Stimulated activated CD8-positive, alpha-beta memory T cell treated with anti-CD3 and anti-CD28 coated beads, Interleukin-7, amount 100 ng/mL, for 1 hour (primary cell): ENCODE measurements at regions not wholly inside any gene's neighbourhood (a gene's known extent, or its start where the extent isn't known, plus 50 kb on each side); places are given as distances from the start of the nearest gene placed in this dataset.

Experiments used
- DNase-seq, 2 donors: peaks; one replicate each; pipeline ENCODE4 v3.0.0-alpha.2; 2020; ENCODE audit warnings: low read depth in 2 of 2

DNA sequence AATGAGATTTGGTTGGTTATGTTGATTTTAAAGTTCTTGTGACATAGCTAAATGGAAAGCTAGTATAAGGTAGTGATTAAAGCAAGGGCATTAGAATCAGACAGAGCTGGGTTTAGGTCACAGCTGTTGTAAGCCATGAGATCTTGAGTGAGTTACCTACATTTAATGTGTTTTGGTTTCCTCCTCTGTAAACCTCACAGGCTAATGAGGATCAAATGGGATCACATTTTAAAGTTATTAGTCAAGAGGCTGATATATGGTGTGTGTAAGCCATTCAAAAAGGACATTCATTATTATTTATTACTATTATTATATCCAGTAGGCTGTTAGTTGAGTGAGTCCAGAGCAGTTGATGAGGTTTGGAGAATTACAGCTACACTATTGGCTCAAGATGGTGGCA, 416.2 kb downstream of the IRS1 start:
- no peak for DNase-seq

DNA sequence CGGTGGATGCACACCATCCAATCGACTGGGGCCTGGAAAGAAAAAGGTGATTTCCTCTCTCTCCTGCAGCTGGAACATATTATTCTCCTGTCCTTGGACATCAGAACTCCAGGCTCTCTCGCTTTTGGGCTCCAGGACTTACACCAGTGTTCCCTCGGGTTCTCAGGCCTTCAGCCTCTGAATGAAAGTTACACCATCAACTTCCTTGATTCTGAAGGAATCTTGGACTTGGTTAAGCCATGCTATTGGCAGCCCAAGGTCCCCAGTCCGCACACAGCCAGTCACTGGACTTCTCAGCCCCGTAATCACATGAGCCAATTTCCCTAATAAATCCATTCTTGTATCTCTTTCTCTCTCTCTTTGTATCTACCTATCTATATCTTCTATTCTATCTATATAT, 418.9 kb downstream of the IRS1 start:
- no peak for DNase-seq

DNA sequence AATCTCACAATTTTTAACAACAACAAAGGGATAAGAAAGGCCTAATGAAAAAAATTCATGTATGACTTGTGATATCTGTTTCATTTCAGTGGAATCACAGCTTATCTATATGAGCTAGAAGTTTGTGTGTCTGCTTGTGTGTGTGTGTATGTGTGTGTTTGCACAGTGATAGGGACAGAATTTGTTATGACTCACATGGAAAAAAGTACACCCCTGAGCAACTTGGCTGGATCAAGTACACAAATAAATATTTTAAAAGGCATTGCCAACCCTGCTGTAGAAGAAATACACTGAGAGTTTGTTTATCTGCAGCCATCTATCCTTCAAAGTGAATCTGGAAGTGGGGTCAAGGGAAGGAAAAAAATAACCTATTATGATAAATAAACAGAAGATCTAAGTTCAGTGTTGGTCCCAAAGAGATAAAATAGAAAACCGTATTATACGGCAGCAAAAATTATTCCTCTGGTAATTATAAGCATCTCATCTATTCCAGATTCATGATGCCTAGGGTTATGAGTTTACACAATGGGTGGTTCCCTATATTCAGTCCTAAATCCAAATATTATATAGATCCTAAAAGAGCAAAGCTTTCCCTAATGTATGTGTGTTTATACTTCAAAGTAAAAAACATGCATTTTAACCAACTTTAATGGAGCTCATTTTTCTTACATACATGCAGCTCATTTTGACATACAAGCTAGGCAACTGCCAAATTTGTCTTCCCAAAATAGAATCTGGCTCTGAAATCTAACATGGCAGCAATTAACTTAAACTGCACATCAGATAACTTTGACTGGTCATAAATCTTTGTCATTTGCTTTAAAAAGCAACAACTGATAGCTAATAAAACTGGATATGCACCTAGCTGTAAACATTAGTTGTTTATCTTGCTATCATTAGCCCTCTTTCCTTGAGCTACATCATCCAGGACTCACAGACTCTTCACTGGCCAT, 420.6 kb downstream of the IRS1 start:
- no peak for DNase-seq

DNA sequence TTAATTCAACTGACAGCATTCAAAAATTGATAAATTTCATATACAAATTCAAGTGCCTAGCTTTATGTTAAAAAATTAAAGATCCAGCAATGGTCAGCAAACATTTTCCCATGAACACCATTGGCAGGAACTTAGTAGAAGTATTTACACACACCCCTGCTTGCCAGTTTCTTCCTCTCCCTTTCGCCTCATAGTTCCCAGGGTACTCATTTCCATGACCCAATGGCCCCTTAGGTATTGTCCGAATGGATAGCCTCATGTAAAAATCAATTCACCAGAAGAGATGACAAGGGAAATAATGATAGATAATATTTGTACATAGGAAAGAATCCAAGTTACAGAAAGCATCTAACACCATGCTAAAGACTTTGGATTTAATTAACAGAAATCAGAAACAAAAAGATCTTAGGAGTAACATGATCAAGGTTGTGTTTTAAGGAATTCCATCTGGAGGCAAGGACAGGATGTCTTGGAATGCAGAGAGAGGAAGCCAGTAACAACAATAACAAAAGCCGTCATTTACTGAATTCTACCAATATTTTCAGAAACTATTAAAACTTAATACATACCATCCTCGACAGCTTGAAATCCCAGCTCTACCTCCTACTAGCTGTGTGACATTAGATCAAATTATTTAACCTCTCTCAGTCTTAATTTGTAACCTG, 423.0 kb downstream of the IRS1 start:
- no peak for DNase-seq

DNA sequence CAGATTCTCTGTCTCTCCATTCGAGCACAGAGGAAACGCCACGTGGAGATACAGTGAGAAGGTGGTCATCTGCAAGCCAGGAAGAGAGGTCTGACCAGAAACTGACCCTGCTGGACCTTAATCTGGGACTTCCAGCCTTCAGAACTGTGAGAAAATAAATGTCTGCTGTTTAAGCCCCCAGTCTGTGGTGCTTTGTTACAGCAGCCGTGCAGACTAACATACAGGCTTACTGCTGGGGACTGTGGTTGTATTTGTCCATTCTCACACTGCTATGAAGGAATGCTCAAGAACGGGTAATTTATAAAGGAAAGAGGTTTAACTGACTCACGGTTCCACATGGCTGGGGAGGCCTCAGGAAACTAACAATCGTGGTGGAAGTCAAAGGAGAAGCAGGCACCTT, 432.7 kb downstream of the IRS1 start:
- DNase-seq, result no peak

DNA sequence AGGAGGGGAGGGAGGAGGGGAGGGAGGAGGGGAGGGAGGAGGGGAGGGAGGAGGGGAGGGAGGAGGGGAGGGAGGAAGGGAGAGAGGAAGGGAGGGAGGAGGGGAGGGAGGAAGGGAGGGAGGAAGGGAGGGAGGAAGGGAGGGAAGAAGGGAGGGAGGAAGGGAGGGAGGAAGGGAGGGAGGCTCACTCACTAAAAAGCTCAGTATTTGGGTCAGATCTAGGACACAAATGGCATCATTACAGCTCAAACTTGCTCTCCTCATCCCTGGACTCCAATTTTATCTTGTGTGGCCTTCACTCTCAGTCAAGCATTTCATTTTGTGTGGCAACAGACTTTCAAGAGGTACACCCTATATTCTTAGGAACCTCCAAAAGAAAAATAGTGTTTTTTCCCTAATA, 435.4 kb downstream of the IRS1 start:
- no peak for DNase-seq

DNA sequence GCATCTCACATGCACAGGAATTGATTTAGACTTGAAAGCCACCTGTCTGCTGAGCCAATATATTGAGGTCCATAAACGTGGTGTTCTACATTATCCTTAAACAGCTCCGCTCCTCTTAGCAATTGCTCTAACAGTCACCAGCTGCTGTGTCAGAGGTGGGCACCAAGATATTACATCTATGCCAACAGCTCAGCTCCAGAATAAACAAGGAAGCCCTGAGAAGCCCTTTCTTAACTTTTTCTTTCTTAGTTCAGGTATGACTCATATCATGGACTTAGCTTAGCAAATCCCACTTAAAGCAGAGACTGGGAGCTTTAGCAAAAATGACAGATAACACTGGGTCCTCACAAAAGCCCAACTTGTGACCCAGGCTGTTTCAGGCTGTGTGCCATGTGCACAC, 436.6 kb downstream of the IRS1 start:
- DNase-seq, result no peak

DNA sequence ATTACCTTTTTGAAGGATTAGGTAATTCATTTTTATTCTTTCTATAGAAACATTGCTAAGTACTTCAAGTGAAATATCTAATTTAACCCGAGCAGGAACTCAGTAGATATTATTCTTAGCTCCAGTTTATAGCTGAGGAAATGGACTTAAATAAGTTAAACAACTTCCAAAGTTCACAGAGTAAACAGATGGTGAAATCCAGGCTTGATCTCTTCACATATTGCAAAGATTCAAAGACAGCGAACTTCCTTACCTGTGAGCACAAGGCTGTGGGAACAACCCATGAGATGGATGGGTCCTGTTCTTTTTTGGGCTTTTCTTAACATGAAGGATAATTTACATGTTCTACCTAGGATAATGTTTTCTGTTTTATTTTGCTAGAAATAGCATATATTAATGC, 439.0 kb downstream of the IRS1 start:
- no peak for DNase-seq

DNA sequence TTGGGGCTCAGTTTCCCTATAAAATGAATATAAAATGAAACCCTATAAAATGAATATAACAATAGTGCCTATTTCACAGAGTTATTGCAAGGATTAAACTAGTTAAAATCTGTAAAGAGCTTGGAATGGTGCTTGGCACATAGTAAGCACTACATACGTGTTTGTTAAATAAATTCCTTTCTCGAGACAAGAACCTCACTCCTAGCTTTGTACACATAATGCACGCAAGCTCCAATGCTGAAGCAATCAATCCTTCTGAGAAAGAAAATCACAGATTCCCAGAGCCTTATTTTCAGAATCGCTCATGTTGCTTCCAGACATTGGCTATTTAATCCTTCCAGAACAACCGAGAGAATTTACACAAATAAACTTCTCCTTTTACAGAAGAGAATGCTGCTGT, 440.9 kb downstream of the IRS1 start:
- DNase-seq, result no peak

DNA sequence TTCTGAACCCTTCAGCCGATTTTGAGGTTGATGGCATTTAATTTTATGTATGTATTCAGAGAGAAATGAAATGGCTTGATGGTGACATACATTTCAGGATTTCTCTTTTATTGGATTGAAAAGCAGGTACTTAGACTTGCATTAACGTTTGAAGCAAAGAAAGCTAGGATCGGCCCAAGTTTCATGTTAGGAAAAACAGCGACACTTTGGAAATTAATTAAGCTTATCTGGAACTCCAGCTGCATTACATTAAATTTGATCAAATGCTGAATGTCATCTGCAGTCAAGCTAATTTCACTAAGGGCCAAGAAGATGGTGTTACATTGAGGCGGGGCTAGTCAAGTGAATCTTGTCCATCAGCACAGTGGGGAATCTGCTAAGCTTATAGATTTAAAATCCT, 441.8 kb downstream of the IRS1 start:
- no peak for DNase-seq

DNA sequence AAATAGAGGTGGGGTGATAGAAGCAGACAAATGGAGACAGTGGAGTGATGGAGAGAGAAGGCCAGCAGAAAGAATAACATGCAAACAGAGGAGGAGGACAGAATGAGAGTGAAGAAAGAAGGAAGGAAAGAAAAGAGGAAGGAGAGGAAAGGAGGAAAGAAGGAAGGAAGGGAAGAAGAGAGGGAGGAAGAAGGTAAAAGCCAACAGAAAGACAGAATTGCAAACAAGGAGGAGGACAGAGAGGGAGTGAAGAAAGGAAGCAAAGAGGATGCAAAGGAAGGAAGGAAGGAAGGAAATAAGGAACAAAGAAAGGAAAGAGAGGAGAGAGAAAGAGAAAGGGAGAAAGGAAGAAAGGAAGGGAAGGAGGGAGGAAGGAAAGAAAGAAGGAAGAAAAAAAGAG, 444.0 kb downstream of the IRS1 start:
- no peak for DNase-seq

DNA sequence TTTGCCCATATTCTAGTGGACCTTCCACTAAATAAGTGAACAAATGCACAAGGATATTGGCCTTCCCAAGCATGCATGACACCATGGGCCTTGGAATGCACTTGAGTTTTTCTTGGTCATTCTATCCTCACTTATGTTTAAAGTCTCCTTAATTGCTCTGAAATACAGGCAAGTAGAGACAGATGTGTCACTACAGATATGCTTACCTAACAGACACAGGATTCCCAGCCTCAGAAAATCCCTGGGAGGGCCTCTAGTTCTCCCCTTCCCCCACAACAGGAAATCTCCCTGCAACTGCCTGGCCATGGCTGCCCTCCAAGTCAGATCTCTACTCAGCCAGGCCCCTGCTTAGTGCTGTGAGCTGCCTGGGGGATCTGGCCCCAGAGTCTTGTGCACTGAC, 445.2 kb downstream of the IRS1 start:
- no peak for DNase-seq

DNA sequence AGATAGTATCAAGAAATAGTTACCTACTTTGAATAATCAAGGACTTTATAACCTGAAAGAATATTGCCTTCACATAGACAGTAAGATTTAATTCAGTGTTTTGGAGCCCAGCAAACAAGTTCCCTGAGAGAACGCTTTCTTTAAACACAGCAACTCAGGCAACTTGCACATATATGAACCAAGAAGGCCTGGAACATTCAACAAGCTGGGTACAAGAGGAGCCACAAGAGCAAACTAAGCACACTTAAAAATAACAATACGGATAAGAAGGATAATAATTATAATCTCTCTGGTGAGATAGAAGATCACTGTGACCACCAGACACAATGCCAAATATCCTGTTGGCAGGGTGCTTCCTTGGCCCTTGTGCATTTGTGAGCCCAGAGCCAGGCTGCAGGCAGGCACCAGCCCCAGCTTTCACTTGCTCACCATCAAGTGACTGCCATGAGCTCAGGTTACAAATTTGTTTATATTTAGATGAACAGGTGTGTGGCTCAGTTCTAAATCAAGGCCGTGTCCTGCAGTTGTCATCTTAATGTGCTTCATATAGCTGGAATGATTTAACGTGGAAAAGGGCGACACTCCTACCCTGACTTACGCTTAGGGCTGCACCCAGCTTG, 446.6 kb downstream of the IRS1 start:
- no peak for DNase-seq

DNA sequence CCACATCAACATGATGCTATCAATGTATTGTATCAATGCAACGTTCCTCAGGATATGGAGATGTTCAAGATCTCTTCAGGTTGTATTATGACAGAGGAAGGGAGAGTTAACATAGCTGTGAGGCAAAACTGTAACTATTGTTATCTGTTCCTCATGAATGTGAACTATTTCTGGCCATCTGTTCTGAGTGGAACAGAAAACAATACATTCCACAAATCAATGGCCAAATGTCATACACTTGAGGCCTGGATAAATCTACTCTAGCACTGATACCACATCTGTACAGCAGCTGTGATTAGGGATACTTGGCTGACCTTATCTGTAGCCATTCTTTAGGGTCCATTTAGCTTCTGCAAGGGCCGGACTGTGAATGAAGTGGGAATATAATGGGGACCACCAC, 447.9 kb downstream of the IRS1 start:
- no peak for DNase-seq

DNA sequence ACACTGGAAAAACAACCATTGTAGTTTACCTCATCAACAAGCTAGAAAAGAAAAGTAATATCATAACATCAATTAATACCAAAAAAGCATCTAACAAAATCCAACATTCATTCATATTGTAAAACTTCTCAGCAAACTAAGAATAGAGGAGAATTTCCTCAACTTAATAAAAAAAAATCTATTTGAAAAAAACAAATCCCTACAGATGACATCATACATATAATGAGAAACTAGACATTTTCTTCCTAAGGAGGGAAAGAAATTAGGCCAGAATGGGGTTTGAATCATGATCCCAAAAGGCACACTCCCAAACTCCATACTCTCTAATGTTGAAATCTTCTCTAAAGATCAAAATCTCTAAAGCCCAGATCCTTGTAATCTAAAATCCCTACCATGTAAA, 460.0 kb downstream of the IRS1 start:
- DNase-seq, result no peak

DNA sequence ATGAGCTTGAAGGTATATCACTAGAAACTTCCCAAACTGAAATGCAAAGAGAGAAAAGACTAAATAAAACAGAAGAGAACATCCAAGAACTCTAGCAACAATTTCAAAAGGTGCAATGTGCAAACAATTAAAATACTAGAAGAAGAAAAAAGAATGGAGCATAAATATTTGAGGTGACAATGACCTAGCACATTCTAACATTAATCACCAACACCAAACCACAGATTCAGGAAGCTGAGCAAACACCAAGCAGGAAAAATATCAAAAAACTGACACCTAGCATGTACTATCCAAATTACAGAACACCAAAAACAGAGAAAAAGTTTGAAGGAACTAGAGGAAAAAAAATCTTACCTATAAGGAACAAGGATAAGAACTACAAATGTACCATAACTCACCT, 460.8 kb downstream of the IRS1 start:
- DNase-seq, result no peak

DNA sequence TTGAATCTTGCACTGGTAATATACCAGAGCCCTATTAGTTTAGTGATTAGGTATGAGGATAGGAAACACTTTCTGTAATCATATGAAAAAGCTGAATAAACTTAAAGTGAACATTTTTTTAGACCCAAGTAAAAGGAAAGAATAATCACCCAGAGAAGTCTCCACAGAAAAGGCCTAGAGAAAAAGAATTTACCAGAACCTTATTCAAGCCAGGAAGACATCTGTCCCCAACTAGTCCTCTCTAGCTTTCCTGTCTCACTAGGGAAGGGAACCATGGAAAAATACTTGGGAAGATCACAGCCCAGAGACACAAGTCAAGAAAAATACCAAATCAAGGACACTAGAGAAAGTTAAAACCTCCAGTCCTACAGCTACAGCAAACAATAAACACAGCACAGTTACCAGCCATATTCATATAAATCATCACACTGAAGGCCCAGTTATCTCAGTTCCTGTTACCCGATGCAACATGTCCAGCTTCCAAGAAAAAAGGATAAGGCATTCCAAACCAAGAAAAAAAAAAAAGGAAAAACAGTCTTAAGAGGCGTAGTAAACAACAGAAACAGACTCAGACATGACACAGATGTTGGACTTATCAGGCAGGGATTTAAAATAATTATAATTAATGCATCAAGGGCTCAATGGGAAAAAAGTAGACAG, 461.5 kb downstream of the IRS1 start:
- DNase-seq, result no peak

DNA sequence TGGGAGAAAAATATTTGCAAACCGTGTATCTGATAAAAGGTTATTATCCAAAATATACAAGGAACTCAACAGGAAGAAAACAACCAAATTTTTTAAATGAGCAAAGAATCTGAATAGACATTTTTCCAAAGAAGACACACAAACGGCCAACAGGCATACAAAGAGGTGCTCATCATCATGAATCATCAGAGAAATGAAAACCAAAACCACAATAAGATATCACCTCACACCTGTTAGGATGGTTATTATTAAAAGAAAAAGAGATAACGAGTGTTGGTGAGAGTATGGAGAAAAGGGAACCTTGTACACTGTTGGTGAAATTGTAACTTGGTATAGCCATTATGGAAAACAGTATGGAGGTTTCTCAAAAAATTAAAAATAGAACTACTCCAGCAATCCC, 463.3 kb downstream of the IRS1 start:
- no peak for DNase-seq

DNA sequence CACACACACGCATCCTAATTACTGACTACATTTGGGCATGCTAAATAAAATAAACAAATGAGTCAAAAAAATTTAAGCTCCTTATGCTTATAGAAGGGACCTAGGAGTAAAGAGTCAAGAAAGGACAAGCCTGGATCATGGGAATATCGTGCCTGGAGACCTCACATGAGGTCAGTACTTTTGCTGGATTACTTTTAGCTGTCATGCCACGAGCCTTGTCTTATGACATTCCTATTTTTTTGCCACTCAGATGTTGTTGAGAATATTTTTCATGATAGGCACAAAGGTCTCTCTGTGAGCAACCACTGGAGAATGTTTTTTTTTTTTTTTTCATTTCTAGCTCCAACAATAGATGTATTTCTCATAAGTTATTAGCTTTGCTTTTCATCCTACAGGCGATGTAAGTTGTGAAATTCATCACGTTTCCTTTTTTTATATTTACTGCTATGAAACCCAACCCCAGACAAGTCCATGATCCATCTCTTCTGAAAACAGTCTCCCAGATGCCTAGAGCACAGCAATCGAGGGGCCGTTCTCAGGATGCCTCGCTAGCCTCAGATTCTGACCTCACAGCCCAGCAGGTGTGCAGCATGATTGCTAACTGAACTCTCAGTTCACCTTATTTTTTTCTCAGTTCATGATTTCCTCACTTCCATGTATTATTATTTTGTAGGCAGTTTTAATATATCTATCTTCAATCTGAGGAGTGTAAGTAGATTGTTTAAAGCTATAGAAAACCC, 464.5 kb downstream of the IRS1 start:
- DNase-seq, result no peak

DNA sequence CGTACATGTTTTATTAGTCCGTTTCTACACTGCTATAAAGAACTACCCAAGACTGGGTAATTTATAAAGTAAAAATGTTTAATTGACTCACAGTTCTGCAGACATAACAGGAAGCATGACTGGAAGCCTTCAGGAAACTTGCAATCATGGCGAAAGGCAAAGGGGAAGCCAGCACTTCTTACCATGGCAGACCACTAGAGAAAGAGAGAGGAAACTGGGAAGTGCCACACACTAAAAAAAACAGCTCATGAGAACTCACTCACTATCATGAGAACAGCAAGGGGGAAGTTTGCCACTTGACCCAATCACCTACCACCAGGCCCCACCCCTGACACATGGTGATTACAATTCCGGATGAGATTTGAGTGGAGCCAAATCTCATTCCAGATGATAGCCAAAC, 466.2 kb downstream of the IRS1 start:
- DNase-seq, result no peak

DNA sequence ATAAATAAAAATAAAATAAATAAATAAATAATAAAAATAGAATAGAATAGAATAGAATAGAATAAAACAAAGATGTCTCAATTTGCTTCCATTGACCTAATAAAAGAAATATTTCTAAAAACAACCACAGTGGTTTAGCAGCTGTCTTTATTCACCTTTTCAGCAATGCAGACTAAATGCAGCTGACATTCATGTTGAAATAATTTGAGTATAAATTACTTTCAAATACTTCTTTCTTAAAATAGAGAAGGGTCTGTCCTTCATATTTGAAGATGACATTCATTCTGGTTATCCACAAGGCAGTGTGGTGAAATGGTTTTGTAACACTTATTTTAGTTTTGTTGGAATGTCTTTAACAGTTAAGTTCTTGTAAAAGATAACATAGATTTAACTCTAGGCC, 469.4 kb downstream of the IRS1 start:
- no peak for DNase-seq

DNA sequence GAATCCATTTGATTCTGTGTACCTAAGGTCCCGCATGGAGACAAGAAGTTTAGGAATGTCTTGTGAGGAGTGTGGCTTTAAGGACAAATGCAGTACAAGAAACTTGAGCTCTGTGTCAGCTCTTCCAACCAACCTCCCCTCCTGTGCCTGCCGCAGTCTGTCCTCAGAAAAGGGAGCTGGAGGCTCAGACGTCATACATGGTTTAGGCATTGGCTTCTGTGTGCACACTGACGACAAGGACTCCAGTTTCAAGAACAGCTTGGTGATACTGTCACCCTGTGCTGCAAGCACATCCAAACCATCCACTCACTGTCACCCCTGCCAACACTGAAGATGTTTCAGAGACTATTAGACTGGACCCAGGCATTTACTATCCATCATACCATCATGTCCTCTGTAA, 470.4 kb downstream of the IRS1 start:
- no peak for DNase-seq
